NCI-H1694 (cell line): ENCODE measurements at regions not wholly inside any gene's neighbourhood (a gene's known extent, or its start where the extent isn't known, plus 50 kb on each side); places are given as distances from the start of the nearest gene placed in this dataset.

Experiments
- DNase-seq: peaks from one replicate; lab custom pipeline; 2025; lab: John Stamatoyannopoulos, UW

DNA sequence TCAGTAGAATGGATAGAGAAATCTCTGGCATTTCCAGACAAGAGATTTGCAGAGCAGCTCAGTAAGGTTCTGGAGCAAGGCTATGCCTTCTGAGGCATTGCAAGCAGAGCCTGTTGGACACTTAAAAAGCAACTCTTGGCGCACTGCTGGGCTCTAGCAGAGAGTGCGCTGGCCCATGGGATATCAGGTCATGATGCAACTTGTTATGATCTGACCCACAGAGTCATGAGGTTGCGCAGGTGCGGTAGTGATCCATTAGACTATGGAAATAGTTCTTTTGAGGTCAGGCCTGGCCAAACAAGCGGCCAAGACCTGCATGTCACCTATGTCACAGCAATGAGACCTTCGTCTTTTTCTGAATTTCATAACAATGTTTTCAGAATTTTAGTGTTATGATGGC is 168.6 kb downstream of the TMTC3 start:
- DNase-seq = no peak

- DNase-seq = no peak
Observed at GRCh38 chr12:88313554-88313953, 171.4 kb downstream of the TMTC3 start.

DNA sequence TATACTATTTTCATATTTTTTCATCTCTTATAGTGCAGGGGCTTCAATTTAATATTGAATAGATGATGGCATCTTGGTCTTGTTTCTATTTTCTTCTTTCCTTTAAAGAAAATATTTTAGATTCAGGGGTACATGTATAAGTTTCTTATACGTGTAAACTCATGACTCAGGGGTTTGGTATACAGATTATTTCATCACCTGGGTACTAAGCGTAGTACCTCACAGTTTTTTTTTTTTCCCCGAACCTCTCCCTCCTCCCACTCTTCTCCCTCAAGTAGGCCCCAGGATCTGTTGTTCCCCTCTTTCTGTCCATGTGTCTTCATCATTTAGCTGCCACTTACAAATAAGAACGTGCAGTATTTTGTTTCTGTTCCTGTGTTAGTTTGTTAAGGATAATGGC is 172.6 kb downstream of the TMTC3 start:
- DNase-seq = no peak

DNA sequence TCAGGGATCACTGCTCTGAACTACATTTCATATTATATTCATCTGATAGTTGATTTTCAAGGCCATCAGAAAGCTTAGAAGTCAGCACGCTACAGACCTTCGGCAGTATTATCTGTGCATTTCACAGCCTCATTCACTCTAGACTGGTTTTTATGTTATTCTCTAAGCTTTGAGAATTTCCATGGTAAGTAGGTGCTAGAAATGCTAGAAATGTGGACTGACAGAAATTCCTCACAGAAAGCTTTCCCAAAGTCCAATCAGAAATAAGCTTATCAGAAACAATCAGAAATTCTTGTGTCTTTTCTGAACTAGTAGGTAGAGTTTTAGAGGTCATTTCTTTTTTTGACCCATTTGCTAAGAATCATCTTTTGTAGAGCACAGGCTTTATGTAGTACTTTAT is 176.6 kb downstream of the TMTC3 start:
- no peak for DNase-seq

DNA sequence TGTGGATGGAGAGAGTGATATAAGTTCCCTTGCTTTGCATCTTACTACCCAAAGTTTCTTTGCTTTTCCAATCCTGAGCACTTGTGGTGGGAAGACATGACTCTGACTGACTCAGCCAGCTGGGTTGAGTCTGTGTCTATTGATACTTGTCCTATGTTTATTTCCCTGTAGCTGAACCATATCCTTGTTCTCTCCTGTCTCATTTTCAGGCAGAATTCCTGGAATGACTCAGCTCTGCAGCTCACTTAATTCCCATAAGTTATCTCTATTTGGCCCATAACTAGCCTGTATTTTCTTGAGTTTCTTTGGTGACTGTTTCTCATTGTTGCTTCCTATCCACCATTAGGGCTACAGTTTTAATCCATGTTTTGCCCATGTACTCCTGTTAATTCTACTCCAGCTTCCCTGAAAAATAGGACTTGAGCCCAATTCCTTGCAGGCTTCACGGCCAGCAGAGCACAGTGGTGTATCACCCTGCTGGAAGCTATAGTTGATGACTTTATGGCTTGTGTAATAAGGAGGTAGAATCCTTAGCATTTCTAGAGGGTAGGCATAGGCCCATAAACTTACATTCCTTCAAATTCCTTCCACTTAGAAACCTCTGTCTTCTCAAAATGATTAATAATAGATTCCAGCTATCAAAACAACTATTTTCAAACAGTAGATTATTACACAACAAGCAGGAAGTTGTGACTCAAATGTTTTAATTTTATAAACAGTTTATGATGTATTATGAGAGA is 183.1 kb downstream of the TMTC3 start:
- DNase-seq = no peak

- no peak for DNase-seq
Observed at GRCh38 chr12:88325816-88326189, 183.7 kb downstream of the TMTC3 start.

DNA sequence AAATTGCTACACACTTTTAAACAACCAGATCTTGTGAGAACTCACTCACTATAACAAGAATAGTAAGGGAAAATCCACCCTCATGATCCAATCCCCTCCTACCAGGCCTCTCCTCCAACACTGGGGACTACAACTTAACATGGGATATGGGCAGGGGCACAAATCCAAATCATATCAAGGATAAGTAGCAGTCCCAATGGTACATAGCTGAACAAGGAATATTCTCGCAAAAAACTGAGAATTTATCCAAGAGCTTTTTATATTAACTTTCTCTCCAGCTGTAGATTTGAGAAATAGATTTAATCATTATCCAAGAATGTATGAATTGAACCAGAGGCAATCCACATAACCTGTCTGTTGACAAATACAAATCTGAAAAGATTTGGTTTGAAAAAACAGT is 185.2 kb downstream of the TMTC3 start:
- no peak for DNase-seq

GRCh38 chr12:88328090-88328489 is 186.0 kb downstream of the TMTC3 start:
- DNase-seq = no peak

DNA sequence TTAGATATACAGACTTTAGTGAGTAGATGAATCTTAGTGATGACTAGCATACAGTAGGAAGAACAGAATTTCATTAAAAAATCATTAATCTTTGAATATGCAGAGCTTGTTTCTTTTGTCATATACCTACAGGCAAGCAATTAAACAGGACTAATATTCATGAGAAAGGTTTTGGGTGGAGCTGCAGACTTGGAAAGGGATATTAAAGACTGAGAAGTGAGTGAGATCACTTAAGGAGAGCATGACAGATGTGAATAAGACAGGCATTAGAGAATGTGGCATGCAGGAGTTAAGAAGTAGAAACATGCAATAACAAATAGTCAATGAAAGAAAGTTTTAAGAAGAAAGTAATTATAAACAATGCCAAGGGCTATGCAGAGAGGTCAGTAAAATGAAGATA is 187.7 kb downstream of the TMTC3 start:
- DNase-seq = no peak

GRCh38 chr12:88334271-88334670 is 192.2 kb downstream of the TMTC3 start:
- DNase-seq = no peak

- no peak for DNase-seq
Observed at GRCh38 chr12:88336076-88336739, 194.1 kb downstream of the TMTC3 start.

DNA sequence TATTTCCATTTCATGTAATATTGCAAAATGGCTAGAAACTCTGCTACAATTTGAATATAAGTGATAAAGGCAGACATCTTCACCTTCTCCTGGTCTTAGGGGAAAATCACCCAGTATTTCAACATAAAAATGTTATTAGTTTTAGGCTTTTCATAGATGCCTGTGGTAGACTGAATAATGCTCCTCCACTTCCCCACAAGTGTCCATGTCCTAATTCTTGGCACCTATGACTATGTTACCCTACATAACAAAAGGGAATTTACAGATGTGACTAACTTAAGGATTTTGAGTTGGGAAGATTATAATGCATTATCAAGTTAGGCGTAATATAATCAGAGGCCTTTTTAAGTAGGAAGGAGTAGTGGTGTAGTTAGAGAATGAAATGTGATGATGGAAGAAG is 196.4 kb downstream of the TMTC3 start:
- no peak for DNase-seq

DNA sequence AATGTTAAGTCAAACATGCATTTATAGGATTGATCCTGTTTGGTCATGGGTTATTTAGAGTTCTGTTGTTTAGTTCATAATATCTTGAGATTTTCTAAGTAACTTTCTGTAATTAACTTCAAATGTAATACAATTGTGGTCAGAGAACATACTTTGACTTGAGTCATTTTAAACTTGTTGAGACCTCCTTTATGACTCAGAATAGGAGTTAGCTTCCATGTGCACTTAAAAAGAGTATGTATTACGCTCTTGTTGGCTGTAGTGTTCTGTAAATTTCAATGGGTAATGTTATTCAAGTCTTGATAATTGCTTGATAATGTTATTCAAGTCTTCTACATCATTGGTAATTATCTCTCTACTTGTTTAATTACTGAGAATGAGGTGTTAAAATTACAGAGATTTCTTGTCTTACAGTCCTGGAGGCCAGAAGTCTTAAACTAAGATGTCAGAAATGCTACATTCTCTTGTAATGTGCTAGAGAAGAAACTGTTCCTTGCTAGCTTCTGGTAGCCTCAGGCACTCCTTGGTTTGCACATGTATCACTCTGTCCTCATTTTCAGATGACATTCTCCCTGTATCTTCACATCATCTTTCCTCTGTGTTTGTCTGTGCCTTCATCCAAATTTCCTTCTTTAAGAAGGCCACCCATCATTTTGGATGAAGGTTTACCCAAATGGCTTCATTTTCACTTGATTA is 197.3 kb downstream of the TMTC3 start:
- DNase-seq = no peak

DNA sequence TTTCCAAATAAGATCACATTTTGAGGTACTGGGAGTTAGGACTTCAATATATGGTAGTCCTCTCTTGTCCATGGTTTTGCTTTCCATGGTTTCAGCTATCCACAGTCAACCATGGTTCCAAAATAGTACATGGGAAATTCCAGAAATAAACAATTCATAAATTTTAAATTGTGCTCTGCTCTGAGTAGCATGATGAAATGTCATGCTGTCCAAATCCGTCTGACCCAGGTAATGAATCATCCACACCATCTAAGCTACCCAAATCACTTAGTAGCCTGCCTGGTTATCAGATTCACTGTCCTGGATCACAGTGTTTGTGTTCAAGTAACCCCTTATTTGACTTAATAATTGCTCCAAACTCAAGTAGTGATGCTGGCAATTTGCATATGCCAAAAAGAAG is 197.9 kb downstream of the TMTC3 start:
- no peak for DNase-seq

DNA sequence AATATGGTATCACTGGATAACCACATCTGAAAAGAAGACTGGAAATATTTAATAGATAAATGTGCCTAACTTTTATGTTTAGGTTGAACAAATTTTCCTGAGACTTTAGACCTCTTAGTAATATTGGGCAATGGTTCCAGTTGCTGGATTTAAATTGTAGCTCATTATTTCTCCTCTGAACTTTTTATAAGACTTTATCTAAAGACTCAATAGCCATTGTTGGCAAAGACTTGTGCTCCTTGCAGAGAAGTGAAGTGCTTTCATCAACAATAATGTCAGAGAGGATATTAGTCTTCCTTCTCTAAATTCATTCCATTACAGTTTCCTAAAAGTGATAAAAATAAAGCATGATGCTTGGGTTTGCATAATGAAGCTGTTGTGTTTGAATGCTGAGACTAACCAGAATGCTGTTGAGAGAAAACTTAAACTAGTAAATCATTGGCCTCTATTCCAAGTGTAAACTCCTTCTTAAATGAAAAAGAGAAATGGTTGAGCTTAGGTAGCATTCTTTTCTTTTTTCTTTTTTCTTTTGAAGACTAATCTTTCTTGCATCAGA is 200.2 kb downstream of the TMTC3 start:
- DNase-seq = no peak

GRCh38 chr12:88351146-88351545 is 209.0 kb downstream of the TMTC3 start:
- DNase-seq = no peak

- DNase-seq = no peak
Observed at GRCh38 chr12:88354691-88355090, 212.6 kb downstream of the TMTC3 start.

- DNase-seq = no peak
Observed at GRCh38 chr12:88360343-88360742, 218.2 kb downstream of the TMTC3 start.

- no peak for DNase-seq
Observed at GRCh38 chr12:88361493-88361892, 218.8 kb downstream of the KITLG start.

- DNase-seq = no peak
Observed at GRCh38 chr12:88362439-88362838, 217.8 kb downstream of the KITLG start.

DNA sequence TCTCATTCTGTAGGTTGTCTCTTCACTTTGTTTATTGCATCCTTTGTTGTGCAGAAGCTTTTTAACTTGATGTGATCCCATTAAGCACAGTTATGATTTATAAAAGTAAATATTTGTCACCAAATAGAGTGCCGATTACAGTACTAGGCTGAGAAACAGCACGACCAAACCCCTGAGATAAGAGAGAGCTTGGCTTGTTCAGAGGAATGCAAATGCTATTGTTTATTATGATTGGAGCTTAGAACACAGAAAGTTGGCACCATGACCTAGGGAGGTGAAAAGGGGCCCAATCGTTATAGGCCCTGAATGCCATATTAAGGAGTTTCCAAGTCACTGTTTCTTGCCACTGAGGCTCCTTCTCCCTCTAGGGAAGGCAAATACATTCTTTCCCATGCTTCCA is 214.9 kb downstream of the KITLG start:
- DNase-seq = no peak

DNA sequence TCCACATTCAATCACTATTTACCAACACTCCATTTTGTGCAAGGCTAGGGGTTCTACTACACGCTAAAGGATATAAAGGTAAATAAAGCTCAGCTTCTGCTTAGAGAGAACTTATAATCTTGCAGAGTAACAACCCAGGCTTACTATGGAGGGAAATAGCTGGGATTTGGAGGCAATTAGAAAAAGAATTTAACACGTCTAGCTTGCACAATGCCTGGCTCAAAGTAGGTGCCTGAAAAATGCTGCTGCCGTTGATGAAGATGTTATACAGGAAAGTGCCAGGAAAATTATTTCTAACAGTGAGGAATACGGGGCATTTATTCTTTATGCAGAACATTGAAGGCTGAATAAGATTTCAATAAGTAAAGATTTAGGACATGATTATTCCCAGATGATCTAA is 214.2 kb downstream of the KITLG start:
- no peak for DNase-seq

- DNase-seq = no peak
Observed at GRCh38 chr12:88367231-88367630, 213.0 kb downstream of the KITLG start.
